ENCODE measurements at regions not wholly inside any gene's neighbourhood (a gene's known extent, or its start where the extent isn't known, plus 50 kb on each side); places are given as distances from the start of the nearest gene placed in this dataset.
"Not testable (repeated sequence)": the region's sequence is repeated elsewhere in the genome, so short reads cannot be mapped to it uniquely, and the experiment has no call there.

- no peak for DNase-seq
These were observed 77.2 kb downstream of the HIF1AN start for GRCh38 chr10:100612601-100613595.

- no peak for DNase-seq
These were observed 78.1 kb downstream of the HIF1AN start for GRCh38 chr10:100613846-100614245.

GRCh38 chr10:100614429-100615095 lies 78.8 kb downstream of the HIF1AN start:
- no peak for DNase-seq

- DNase-seq, result no peak
These were observed 79.5 kb downstream of the HIF1AN start for GRCh38 chr10:100615241-100615640.

- no peak for DNase-seq
These were observed 80.2 kb downstream of the HIF1AN start for GRCh38 chr10:100615908-100616307.

GRCh38 chr10:100618091-100618615 lies 82.4 kb downstream of the HIF1AN start:
- no peak for DNase-seq

- DNase-seq, result no peak
These were observed 83.0 kb downstream of the HIF1AN start for GRCh38 chr10:100618632-100619255.

GRCh38 chr10:100620087-100620835 lies 84.5 kb downstream of the HIF1AN start:
- DNase-seq, result no peak

- no peak for DNase-seq
These were observed 85.8 kb downstream of the HIF1AN start for GRCh38 chr10:100621360-100622205.

GRCh38 chr10:100622946-100623345 lies 87.2 kb downstream of the HIF1AN start:
- no peak for DNase-seq

GRCh38 chr10:100623521-100624230 lies 87.9 kb downstream of the HIF1AN start:
- DNase-seq, result no peak

GRCh38 chr10:100624298-100624697 lies 88.6 kb downstream of the HIF1AN start:
- no peak for DNase-seq

GRCh38 chr10:100625816-100626215 lies 90.1 kb downstream of the HIF1AN start:
- DNase-seq, result no peak

GRCh38 chr10:100628061-100628460 lies 92.3 kb downstream of the HIF1AN start:
- no peak for DNase-seq

- DNase-seq, result no peak
These were observed 95.4 kb downstream of the HIF1AN start for GRCh38 chr10:100631192-100631591.

- DNase-seq, result no peak
These were observed 96.3 kb downstream of the HIF1AN start for GRCh38 chr10:100632027-100632426.

- no peak for DNase-seq
These were observed 98.3 kb downstream of the HIF1AN start for GRCh38 chr10:100634034-100634433.

- DNase-seq, result no peak
These were observed 101.3 kb downstream of the HIF1AN start for GRCh38 chr10:100636848-100637553.

- DNase-seq, result no peak
These were observed 102.0 kb downstream of the HIF1AN start for GRCh38 chr10:100637785-100638184.

- DNase-seq, result not testable (repeated sequence)
These were observed 103.2 kb downstream of the HIF1AN start for GRCh38 chr10:100638969-100639368.

Measured in NCI-H446 (cell line).